ENCODE measurements at regions not wholly inside any gene's neighbourhood (a gene's known extent, or its start where the extent isn't known, plus 50 kb on each side); places are given as distances from the start of the nearest gene placed in this dataset.

DNA sequence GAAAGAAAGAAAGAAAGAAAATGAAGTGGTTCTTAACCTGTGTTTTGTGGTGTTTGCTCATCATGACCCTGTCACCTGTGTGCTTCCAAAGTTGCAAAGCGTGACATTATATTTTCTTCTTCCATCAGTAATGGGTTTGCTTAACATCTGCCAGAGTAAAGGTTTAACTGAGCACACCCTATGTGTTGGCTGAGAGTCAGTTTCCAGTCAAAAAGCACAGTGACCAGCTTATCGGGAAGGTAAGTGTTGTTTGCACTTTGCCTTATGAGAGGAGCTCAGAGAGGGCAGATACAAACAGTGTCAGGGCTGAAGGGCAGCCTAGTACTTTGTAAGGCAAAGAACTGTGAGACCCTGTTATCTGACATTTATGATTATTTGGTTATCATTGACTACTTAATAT lies 406.2 kb upstream of the CWC22 start:
- no peak for TF ChIP-seq CTCF (conservative IDR thresholded peaks at IDR 0.05; ENCODE audit: low read depth)
- POLR2A ChIA-PET (ENCODE audit: low non-redundant PET) = no interaction called here
- CTCF ChIA-PET = interaction anchor here (0.8 kb wide), 1 partner anchor 94 kb away, joined by 3 read pairs; no protein-coding TSS in a partner anchor
- no peak overlapping the region for H3K27ac ChIP-seq
- no peak for DNase-seq (ENCODE audit: low spot score)

GRCh38 chr2:180412219-180412618 lies 405.1 kb upstream of the CWC22 start:
- H3K27ac ChIP-seq = no peak overlapping the region
- no peak for TF ChIP-seq CTCF (conservative IDR thresholded peaks at IDR 0.05; ENCODE audit: low read depth)
- CTCF ChIA-PET = no interaction called here
- DNase-seq (ENCODE audit: low spot score) = no peak
- POLR2A ChIA-PET (ENCODE audit: low non-redundant PET) = no interaction called here

- ChIA-PET POLR2A (ENCODE audit: low non-redundant PET) (no interaction called here), CTCF (no interaction called here)
- DNase-seq (ENCODE audit: low spot score) = no peak
- no peak overlapping the region for H3K27ac ChIP-seq
- TF ChIP-seq CTCF (conservative IDR thresholded peaks at IDR 0.05; ENCODE audit: low read depth) = no peak
These were observed 404.6 kb upstream of the CWC22 start for GRCh38 chr2:180411661-180412060.

DNA sequence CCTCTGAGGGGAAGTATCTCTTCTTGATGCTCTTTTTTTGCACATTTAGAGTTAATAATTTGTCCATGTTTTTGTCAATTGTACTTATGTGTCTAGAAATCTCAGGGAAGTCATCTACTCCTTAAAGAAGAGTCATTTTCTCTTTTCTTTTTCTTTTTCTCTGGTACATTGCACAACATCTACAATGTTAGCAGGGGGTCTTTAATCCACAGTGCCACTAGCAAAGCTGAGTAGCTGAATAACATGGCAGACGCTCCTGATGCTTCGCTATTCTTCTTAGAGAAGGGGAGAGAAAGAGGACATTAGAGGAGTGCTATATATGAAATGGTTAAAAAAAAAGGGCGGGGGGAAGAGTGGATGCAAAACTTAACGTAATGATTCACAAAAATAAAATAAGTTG lies 399.6 kb upstream of the CWC22 start:
- POLR2A ChIA-PET (ENCODE audit: low non-redundant PET) = no interaction called here
- no peak for DNase-seq (ENCODE audit: low spot score)
- no peak overlapping the region for H3K27ac ChIP-seq
- TF ChIP-seq CTCF (conservative IDR thresholded peaks at IDR 0.05; ENCODE audit: low read depth) = no peak
- CTCF ChIA-PET = no interaction called here

DNA sequence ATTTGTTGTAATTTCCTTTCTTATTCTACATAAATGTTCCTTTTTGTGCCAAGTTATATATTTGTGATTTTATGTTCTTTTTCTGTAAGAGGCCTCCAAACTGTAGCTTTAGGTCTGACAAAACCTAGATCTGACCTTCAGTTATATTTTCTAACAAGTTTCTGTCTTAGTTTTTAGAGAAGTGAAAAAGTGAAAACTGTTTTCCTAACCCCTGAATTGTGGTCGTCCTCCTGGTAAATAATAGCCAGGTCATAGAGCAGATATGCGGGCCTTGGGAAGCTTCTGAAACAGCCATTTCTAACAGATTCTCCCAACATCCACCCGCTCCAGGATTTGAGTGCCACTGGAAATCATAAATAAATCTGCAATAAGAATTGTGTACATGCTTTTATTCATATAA lies 398.4 kb upstream of the CWC22 start:
- no peak for DNase-seq (ENCODE audit: low spot score)
- POLR2A ChIA-PET (ENCODE audit: low non-redundant PET) = no interaction called here
- CTCF ChIA-PET = interaction anchor here (0.8 kb wide), 1 partner anchor 10 kb away, joined by 5 read pairs; no protein-coding TSS in a partner anchor
- no peak overlapping the region for H3K27ac ChIP-seq
- no peak for TF ChIP-seq CTCF (conservative IDR thresholded peaks at IDR 0.05; ENCODE audit: low read depth)

- POLR2A ChIA-PET (ENCODE audit: low non-redundant PET) = no interaction called here
- TF ChIP-seq CTCF (conservative IDR thresholded peaks at IDR 0.05; ENCODE audit: low read depth) = no peak
- CTCF ChIA-PET = no interaction called here
- no peak for DNase-seq (ENCODE audit: low spot score)
- no peak overlapping the region for H3K27ac ChIP-seq
These were observed 387.2 kb upstream of the CWC22 start for GRCh38 chr2:180394305-180394704.
